B cell (primary cell): ENCODE measurements at regions not wholly inside any gene's neighbourhood (a gene's known extent, or its start where the extent isn't known, plus 50 kb on each side); places are given as distances from the start of the nearest gene placed in this dataset.

Experiments
- EZH2 ChIP-seq: IDR thresholded peaks from 2 replicates; pipeline ENCODE4 v1.6.1; 2012; ENCODE audit warnings: borderline replicate concordance, low read depth, mild to moderate bottlenecking, moderate library complexity, low read length; ENCODE audit not compliant: insufficient read depth, poor library complexity, severe bottlenecking
- TF ChIP-seq, protein P1 (sequence below): fragments of 200-600 bp; IDR thresholded peaks from one replicate; pipeline ENCODE4 v1.8.0; 2022; ENCODE audit warnings: antibody characterized with exemption, mild to moderate bottlenecking

DNA sequence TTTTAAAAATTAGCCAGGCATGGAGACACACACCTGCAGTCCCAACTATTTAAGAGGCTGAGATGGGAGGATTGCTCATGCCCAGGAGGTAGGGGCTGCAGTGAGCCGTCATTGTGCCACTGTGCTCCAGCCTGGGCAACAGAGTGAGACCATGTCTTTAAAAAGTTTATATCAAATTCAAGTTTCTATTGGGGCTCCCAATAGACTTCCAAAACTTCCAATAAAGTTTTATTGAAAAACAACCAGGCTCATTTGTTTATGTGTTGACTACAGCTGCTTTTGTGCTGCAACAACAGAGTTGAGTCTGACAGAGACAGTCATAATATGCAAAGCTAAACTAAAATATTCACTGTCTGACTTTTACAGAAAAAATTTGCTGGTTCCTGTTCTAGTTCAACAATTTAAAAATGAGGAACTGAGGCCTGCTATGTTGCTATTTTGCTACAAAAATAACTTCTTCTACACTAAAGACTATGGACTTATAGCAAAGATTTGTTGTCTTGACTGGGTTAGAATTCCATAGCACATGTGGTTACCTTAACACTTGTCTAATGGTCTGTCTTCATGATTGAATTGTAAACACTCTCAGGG lies 63.3 kb upstream of the RELL1 start:
- no peak for TF ChIP-seq EZH2
- TF ChIP-seq, protein P1, sequence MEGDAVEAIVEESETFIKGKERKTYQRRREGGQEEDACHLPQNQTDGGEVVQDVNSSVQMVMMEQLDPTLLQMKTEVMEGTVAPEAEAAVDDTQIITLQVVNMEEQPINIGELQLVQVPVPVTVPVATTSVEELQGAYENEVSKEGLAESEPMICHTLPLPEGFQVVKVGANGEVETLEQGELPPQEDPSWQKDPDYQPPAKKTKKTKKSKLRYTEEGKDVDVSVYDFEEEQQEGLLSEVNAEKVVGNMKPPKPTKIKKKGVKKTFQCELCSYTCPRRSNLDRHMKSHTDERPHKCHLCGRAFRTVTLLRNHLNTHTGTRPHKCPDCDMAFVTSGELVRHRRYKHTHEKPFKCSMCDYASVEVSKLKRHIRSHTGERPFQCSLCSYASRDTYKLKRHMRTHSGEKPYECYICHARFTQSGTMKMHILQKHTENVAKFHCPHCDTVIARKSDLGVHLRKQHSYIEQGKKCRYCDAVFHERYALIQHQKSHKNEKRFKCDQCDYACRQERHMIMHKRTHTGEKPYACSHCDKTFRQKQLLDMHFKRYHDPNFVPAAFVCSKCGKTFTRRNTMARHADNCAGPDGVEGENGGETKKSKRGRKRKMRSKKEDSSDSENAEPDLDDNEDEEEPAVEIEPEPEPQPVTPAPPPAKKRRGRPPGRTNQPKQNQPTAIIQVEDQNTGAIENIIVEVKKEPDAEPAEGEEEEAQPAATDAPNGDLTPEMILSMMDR: no peak
